Suprapubic skin (tissue), 4 donors: ENCODE measurements at regions not wholly inside any gene's neighbourhood (a gene's known extent, or its start where the extent isn't known, plus 50 kb on each side); places are given as distances from the start of the nearest gene placed in this dataset.

Experiments
- CTCF ChIP-seq, 2 donors: fragments of 200-600 bp in 1 of 2; fragments of 450-650 bp in 1 of 2; sonication (generic) in 1 of 2; IDR thresholded peaks; one replicate each; pipeline ENCODE4 v1.5.1; 2016 to 2019; ENCODE audit warnings: antibody characterized with exemption in 2 of 2, mild to moderate bottlenecking in 1 of 2, moderate library complexity in 1 of 2
- EP300 ChIP-seq: sonication (generic); formaldehyde crosslinking; IDR thresholded peaks from one replicate; pipeline ENCODE4 v1.6.1; 2017; ENCODE audit warnings: antibody characterized with exemption
- POLR2AphosphoS5 ChIP-seq, 3 donors: sonication (generic); formaldehyde crosslinking; IDR thresholded peaks; one replicate each; pipeline ENCODE4 v1.6.1; 2017; ENCODE audit warnings: antibody characterized with exemption in 3 of 3

DNA sequence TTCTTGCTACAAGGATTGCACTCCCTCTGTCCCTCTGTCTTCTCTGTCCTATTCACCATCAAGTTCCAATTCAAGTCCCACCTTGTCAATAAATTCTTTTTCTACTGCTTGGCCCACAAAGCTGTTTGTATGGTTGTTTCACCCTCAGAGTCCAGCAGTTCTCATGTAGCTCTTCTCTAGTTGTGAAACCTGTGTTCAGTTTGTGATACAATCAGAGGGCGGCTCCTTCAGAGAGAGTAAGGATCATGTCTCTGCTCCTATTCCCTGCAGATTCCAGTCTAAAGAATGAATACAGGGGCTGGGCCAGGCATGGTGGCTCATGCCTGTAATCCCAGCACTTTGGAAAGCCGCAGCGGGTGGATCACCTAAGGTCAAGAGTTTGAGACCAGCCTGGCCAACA lies 126.6 kb upstream of the BET1 start:
- TF ChIP-seq CTCF (IDR thresholded peaks at IDR 0.05) (no peak), POLR2AphosphoS5 (IDR thresholded peaks at IDR 0.05) (no peak), EP300 (no peak)
